Panc1 (cell line): ENCODE measurements at regions not wholly inside any gene's neighbourhood (a gene's known extent, or its start where the extent isn't known, plus 50 kb on each side); places are given as distances from the start of the nearest gene placed in this dataset.

ENCODE experiments used
- ATAC-seq: fragments of 200-7000 bp; cut with Tn5 transposase; 2 replicates; pipeline ENCODE4 v1.9.1; 2020; ENCODE audit warnings: mild to moderate bottlenecking, moderate library complexity
- BruUV-seq: library from RNA; stranded (reverse); fragments of 400-500 nt; replicated peaks from 2 replicates; lab custom pipeline; 2021; lab: Mats Ljungman, UMichigan
- CTCF ChIA-PET: fragments of 300-600 bp; sonication (Branson Sonifier 250); formaldehyde crosslinking; loops from one replicate; lab custom pipeline; 2022; ENCODE audit warnings: antibody characterized with exemption; lab: Charles Lee
- POLR2A ChIA-PET: fragments of 300-600 bp; sonication (Branson Sonifier 250); formaldehyde crosslinking; loops from one replicate; lab custom pipeline; 2022; ENCODE audit warnings: antibody characterized with exemption; lab: Charles Lee
- DNase-seq: peaks from one replicate; pipeline ENCODE4 v3.0.0-alpha.2; 2010; ENCODE audit warnings: low read depth, low spot score
- H3K27ac ChIP-seq: 2 replicates; pipeline ENCODE4 v1.5.1; 2011; ENCODE audit warnings: mild to moderate bottlenecking, low read length, inconsistent platforms
- H3K27me3 ChIP-seq: fragments of 200-500 bp; sonication (Bioruptor generic); 2 replicates; pipeline ENCODE4 v1.6.0; 2014; ENCODE audit warnings: low read length, inconsistent platforms; ENCODE audit not compliant: control insufficient read depth, insufficient read depth
- H3K36me3 ChIP-seq: fragments of 200-500 bp; sonication (Bioruptor generic); 2 replicates; pipeline ENCODE4 v1.5.1; 2014; ENCODE audit warnings: inconsistent platforms, mild to moderate bottlenecking, low read length, moderate library complexity; ENCODE audit not compliant: control insufficient read depth, insufficient read depth
- H3K4me1 ChIP-seq: 2 replicates; pipeline ENCODE4 v1.5.1; 2011; ENCODE audit warnings: inconsistent platforms, mild to moderate bottlenecking, low read length, moderate library complexity; ENCODE audit not compliant: control insufficient read depth, insufficient read depth
- H3K4me3 ChIP-seq, 2 experiments: 2 replicates each; pipeline ENCODE4 v1.5.1; 2011 to 2012; ENCODE audit warnings: low read depth in 2 of 2, low read length in 2 of 2, mild to moderate bottlenecking in 2 of 2, inconsistent platforms in 1 of 2, moderate library complexity in 1 of 2
- H3K9me3 ChIP-seq: fragments of 200-500 bp; sonication (Bioruptor generic); 2 replicates; pipeline ENCODE4 v1.5.1; 2014; ENCODE audit warnings: low read depth, mild to moderate bottlenecking, inconsistent platforms, low read length, moderate library complexity; ENCODE audit not compliant: control insufficient read depth, insufficient read depth
- CTCF ChIP-seq: fragments of 450-650 bp; IDR thresholded peaks from 2 replicates; pipeline ENCODE4 v1.5.1; 2017; ENCODE audit warnings: mild to moderate bottlenecking
- POLR2AphosphoS5 ChIP-seq: IDR thresholded peaks from 2 replicates; pipeline ENCODE4 v1.6.1; 2012; ENCODE audit warnings: mild to moderate bottlenecking, low read depth, low read length, moderate library complexity
- REST ChIP-seq, 2 experiments: IDR thresholded peaks; 2 replicates each; pipeline ENCODE4 v1.6.1; 2011 to 2012; ENCODE audit warnings: low read depth in 2 of 2, control low read depth in 1 of 2, low read length in 1 of 2, mild to moderate bottlenecking in 1 of 2, moderate library complexity in 1 of 2; ENCODE audit not compliant: insufficient read depth in 1 of 2
- SIN3A ChIP-seq: IDR thresholded peaks from 2 replicates; pipeline ENCODE4 v1.6.1; 2012; ENCODE audit warnings: low read depth, mild to moderate bottlenecking, low read length, moderate library complexity, borderline replicate concordance; ENCODE audit not compliant: insufficient read depth
- TCF7L2 ChIP-seq: IDR thresholded peaks from 2 replicates; pipeline ENCODE4 v1.6.1; 2011; ENCODE audit warnings: mild to moderate bottlenecking, low read depth, low read length, inconsistent platforms
- in situ Hi-C: cut with HindIII; loops from 2 replicates; pipeline ENCODE4 v1.10.0; 2016; ENCODE audit warnings: low sequenced_read_pairs, low pct_unique_long_range_greater_than_20kb
- intact Hi-C: fragments of 100-400 bp; cut with micrococcal nuclease; formaldehyde crosslinking; loops from one replicate; pipeline ENCODE4 v1.10.0; 2022; ENCODE audit not compliant: unreplicated experiment

GRCh38 chr7:52938455-52939133 is 96.8 kb upstream of the POM121L12 start:
- no TSS peak for BruUV-seq
- Histone ChIP-seq H3K27ac (no peak overlapping the region), H3K36me3 (no peaks in the 10 kb centered on the region), H3K4me3 (no peak overlapping the region), H3K9me3 (no peaks in the 10 kb centered on the region), H3K4me1 (no peaks in the 10 kb centered on the region), H3K27me3 (no peaks in the 10 kb centered on the region)
- in situ Hi-C loops (no loop called here), intact Hi-C loops (no loop called here)
- ATAC-seq (no peak), DNase-seq (no peak)
- ChIA-PET CTCF (no interaction called here), POLR2A (interaction anchor here (0.6 kb wide), 1 partner anchor 41 kb away, joined by 5 read pairs; no protein-coding TSS in a partner anchor)
- TF ChIP-seq REST (IDR thresholded peaks at IDR 0.05; ENCODE audit: insufficient read depth in 1 of 2, low read depth in 2 of 2, low read length in 1 of 2), result no peak

- DNase-seq, result no peak
- H3K36me3 ChIP-seq, result no peaks in the 10 kb centered on the region
- BruUV-seq, result no TSS peak
- ChIA-PET CTCF (no interaction called here), POLR2A (interaction anchor here (0.7 kb wide), 1 partner anchor 1296 kb away, joined by 4 read pairs; no protein-coding TSS in a partner anchor)
- in situ Hi-C loops, result no loop called here
- no peaks in the 10 kb centered on the region for H3K27me3 ChIP-seq
- no peaks in the 10 kb centered on the region for H3K4me1 ChIP-seq
- TF ChIP-seq CTCF (no peak), TCF7L2 (no peak), POLR2AphosphoS5 (no peak), REST (IDR thresholded peaks at IDR 0.05; ENCODE audit: insufficient read depth in 1 of 2, low read depth in 2 of 2, low read length in 1 of 2) (no peak), SIN3A (no peak)
- intact Hi-C loops, result no loop called here
- no peak overlapping the region for H3K4me3 ChIP-seq
- no peak for ATAC-seq
- H3K9me3 ChIP-seq, result no peaks in the 10 kb centered on the region; the same call in 1 of the 2 replicates
- H3K27ac ChIP-seq, result no peak overlapping the region
Measured at GRCh38 chr7:52936750-52937149, 98.7 kb upstream of the POM121L12 start.
